ENCODE measurements at regions not wholly inside any gene's neighbourhood (a gene's known extent, or its start where the extent isn't known, plus 50 kb on each side); places are given as distances from the start of the nearest gene placed in this dataset.
A peak's percentile ranks its signal among the peaks of the same experiment; 100 is the strongest.
"Not testable (repeated sequence)": the region's sequence is repeated elsewhere in the genome, so short reads cannot be mapped to it uniquely, and the experiment has no call there.

- DNase-seq (ENCODE audit: low read depth in 2 of 2), result no peak
These were observed 131.6 kb upstream of the ETV3 start for GRCh38 chr1:157269656-157270375.

GRCh38 chr1:157262891-157263290 lies 124.7 kb upstream of the ETV3 start:
- DNase-seq (ENCODE audit: low read depth in 2 of 2), result no peak

GRCh38 chr1:157262422-157262821 lies 124.2 kb upstream of the ETV3 start:
- no peak for DNase-seq (ENCODE audit: low read depth in 2 of 2)

GRCh38 chr1:157255891-157256290 lies 117.7 kb upstream of the ETV3 start:
- DNase-seq (ENCODE audit: low read depth in 2 of 2), result not testable (repeated sequence)

- not testable (repeated sequence) for DNase-seq (ENCODE audit: low read depth in 2 of 2)
These were observed 116.0 kb upstream of the ETV3 start for GRCh38 chr1:157254183-157254582.

GRCh38 chr1:157252473-157252872 lies 114.3 kb upstream of the ETV3 start:
- no peak for DNase-seq (ENCODE audit: low read depth in 2 of 2)

GRCh38 chr1:157249739-157250138 lies 111.5 kb upstream of the ETV3 start:
- DNase-seq (ENCODE audit: low read depth in 2 of 2), result no peak

- DNase-seq (ENCODE audit: low read depth in 2 of 2), result peak; percentile 45 to 65
These were observed 111.1 kb upstream of the ETV3 start for GRCh38 chr1:157249326-157249725.

GRCh38 chr1:157247764-157248049 lies 109.5 kb upstream of the ETV3 start:
- not testable (repeated sequence) for DNase-seq (ENCODE audit: low read depth in 2 of 2)

GRCh38 chr1:157247005-157247763 lies 109.0 kb upstream of the ETV3 start:
- no peak for DNase-seq (ENCODE audit: low read depth in 2 of 2)

- DNase-seq (ENCODE audit: low read depth in 2 of 2), result no peak
These were observed 107.6 kb upstream of the ETV3 start for GRCh38 chr1:157245823-157246222.

GRCh38 chr1:157241185-157241538 lies 103.0 kb upstream of the ETV3 start:
- DNase-seq (ENCODE audit: low read depth in 2 of 2), result no peak

GRCh38 chr1:157240495-157241184 lies 102.4 kb upstream of the ETV3 start:
- DNase-seq (ENCODE audit: low read depth in 2 of 2), result no peak

GRCh38 chr1:157239936-157240335 lies 101.7 kb upstream of the ETV3 start:
- DNase-seq (ENCODE audit: low read depth in 2 of 2), result no peak

GRCh38 chr1:157238585-157238984 lies 100.4 kb upstream of the ETV3 start:
- DNase-seq (ENCODE audit: low read depth in 2 of 2), result no peak

GRCh38 chr1:157237981-157238380 lies 99.8 kb upstream of the ETV3 start:
- DNase-seq (ENCODE audit: low read depth in 2 of 2), result no peak

GRCh38 chr1:157237522-157237921 lies 99.3 kb upstream of the ETV3 start:
- DNase-seq (ENCODE audit: low read depth in 2 of 2), result no peak

GRCh38 chr1:157236072-157236471 lies 97.9 kb upstream of the ETV3 start:
- DNase-seq (ENCODE audit: low read depth in 2 of 2), result no peak

- DNase-seq (ENCODE audit: low read depth in 2 of 2), result no peak
These were observed 97.1 kb upstream of the ETV3 start for GRCh38 chr1:157235307-157235706.

GRCh38 chr1:157234705-157235273 lies 96.6 kb upstream of the ETV3 start:
- no peak for DNase-seq (ENCODE audit: low read depth in 2 of 2)

GRCh38 chr1:157233131-157233530 lies 94.9 kb upstream of the ETV3 start:
- no peak for DNase-seq (ENCODE audit: low read depth in 2 of 2)

- DNase-seq (ENCODE audit: low read depth in 2 of 2), result no peak
These were observed 93.8 kb upstream of the ETV3 start for GRCh38 chr1:157231846-157232525.
